Body of pancreas (tissue), 4 donors: ENCODE measurements at regions not wholly inside any gene's neighbourhood (a gene's known extent, or its start where the extent isn't known, plus 50 kb on each side); places are given as distances from the start of the nearest gene placed in this dataset.

Experiments used
- POLR2A ChIP-seq, 3 donors: fragments of 450-650 bp; IDR thresholded peaks; one replicate each; pipeline ENCODE4 v1.6.1; 2016; ENCODE audit warnings: antibody characterized with exemption in 3 of 3, mild to moderate bottlenecking in 2 of 3
- TF ChIP-seq, protein P1 (sequence below), 7 experiments: fragments of 450-650 bp in 4 of 7; fragments of 200-600 bp in 3 of 7; sonication (generic) in 3 of 7; IDR thresholded peaks; one replicate each; pipeline ENCODE4 v1.5.1; 2016 to 2019; ENCODE audit warnings: antibody characterized with exemption in 7 of 7

DNA sequence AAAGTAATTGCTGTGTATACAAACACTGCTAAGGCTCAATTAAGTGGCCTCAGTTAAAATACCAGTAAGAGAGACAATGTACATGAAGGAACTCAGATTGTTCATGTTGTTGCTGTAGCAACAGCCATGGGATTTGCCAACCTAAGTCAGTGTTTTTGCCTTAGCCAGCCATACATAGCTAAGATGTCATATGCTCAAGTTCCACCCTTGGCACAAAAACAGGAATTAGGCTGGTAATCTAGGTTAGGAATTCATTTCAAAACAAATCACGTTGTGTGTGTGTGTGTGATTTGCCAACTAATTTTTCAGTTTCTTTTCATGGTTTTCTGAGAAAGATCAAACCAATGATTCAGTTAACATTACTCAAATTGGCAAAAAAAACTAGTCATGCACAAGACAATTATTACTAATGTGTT is 143.7 kb upstream of the KCNMB2 start:
- TF ChIP-seq, protein P1, sequence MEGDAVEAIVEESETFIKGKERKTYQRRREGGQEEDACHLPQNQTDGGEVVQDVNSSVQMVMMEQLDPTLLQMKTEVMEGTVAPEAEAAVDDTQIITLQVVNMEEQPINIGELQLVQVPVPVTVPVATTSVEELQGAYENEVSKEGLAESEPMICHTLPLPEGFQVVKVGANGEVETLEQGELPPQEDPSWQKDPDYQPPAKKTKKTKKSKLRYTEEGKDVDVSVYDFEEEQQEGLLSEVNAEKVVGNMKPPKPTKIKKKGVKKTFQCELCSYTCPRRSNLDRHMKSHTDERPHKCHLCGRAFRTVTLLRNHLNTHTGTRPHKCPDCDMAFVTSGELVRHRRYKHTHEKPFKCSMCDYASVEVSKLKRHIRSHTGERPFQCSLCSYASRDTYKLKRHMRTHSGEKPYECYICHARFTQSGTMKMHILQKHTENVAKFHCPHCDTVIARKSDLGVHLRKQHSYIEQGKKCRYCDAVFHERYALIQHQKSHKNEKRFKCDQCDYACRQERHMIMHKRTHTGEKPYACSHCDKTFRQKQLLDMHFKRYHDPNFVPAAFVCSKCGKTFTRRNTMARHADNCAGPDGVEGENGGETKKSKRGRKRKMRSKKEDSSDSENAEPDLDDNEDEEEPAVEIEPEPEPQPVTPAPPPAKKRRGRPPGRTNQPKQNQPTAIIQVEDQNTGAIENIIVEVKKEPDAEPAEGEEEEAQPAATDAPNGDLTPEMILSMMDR (IDR thresholded peaks at IDR 0.05): no peak
- no peak for TF ChIP-seq POLR2A (IDR thresholded peaks at IDR 0.05)
